H1 (cell line): ENCODE measurements at regions not wholly inside any gene's neighbourhood (a gene's known extent, or its start where the extent isn't known, plus 50 kb on each side); places are given as distances from the start of the nearest gene placed in this dataset.

Experiments
- CTCF ChIA-PET: fragments of 300-600 bp; sonication (Branson Sonifier 250); formaldehyde crosslinking; loops from one replicate; lab custom pipeline; 2021; ENCODE audit not compliant: partially characterized antibody; lab: Charles Lee
- POLR2A ChIA-PET: fragments of 300-600 bp; sonication (Branson Sonifier 250); formaldehyde crosslinking; loops from one replicate; lab custom pipeline; 2021; ENCODE audit warnings: inconsistent platforms; ENCODE audit not compliant: partially characterized antibody; lab: Charles Lee
- DNase-seq, 2 experiments: peaks; one replicate each; pipeline versions ENCODE4 v3.0.0 to v3.0.0-alpha.2; 2010 to 2022; ENCODE audit warnings: low spot score in 2 of 2, low read depth in 1 of 2, mixed read lengths in 1 of 2
- FAIRE-seq: peaks from 2 replicates; lab custom pipeline; 2011; peaks lifted over from hg19 to GRCh38; lab: Jason Lieb, UNC
- H2AFZ ChIP-seq: 2 replicates; pipeline ENCODE4 v1.8.1; 2012; ENCODE audit warnings: low read length, inconsistent platforms
- H2AK5ac ChIP-seq: 2 replicates; pipeline ENCODE4 v1.6.1; 2013; ENCODE audit warnings: low read depth, low read length
- H2BK120ac ChIP-seq: replicated peaks from 2 replicates; pipeline ENCODE3; 2013; ENCODE audit warnings: low read depth, low read length, inconsistent platforms
- H2BK12ac ChIP-seq: 2 replicates; pipeline ENCODE4 v1.6.1; 2013; ENCODE audit warnings: low read depth, low read length
- H2BK15ac ChIP-seq: 2 replicates; pipeline ENCODE4 v1.6.1; 2013; ENCODE audit warnings: low read length
- H2BK20ac ChIP-seq: 2 replicates; pipeline ENCODE4 v1.6.1; 2013; ENCODE audit warnings: low read length
- H2BK5ac ChIP-seq: 2 replicates; pipeline ENCODE4 v1.6.1; 2013; ENCODE audit warnings: low read depth, low read length
- H3K14ac ChIP-seq: 2 replicates; pipeline ENCODE4 v1.6.1; 2013; ENCODE audit warnings: inconsistent platforms; ENCODE audit not compliant: insufficient read length
- H3K18ac ChIP-seq: 2 replicates; pipeline ENCODE4 v1.6.1; 2013; ENCODE audit warnings: low read length; ENCODE audit errors: extremely low read depth
- H3K23ac ChIP-seq: 2 replicates; pipeline ENCODE4 v1.6.1; 2013; ENCODE audit warnings: inconsistent platforms; ENCODE audit not compliant: insufficient read length
- H3K23me2 ChIP-seq: 2 replicates; pipeline ENCODE4 v1.6.1; 2013; ENCODE audit warnings: low read depth, low read length
- H3K27ac ChIP-seq: 2 replicates; pipeline ENCODE4 v1.6.1; 2011; ENCODE audit warnings: low read depth, low read length, inconsistent platforms
- H3K27me3 ChIP-seq, 4 experiments: replicated peaks in 1 of 4; 1 replicate in 1 of 4; 2 replicates in 3 of 4; pipeline versions ENCODE4 v1.6.1 to v1.8.1; 2011 to 2013; ENCODE audit warnings: low read length in 3 of 4, mild to moderate bottlenecking in 3 of 4, inconsistent platforms in 2 of 4, mixed read lengths in 2 of 4, moderate library complexity in 1 of 4; ENCODE audit not compliant: control insufficient read depth in 3 of 4, insufficient read depth in 3 of 4; ENCODE audit errors: extremely low read depth in 1 of 4
- H3K36me3 ChIP-seq, 4 experiments: 2 replicates each; pipeline versions ENCODE4 v1.6.1 to v1.8.1; 2011 to 2013; ENCODE audit warnings: mild to moderate bottlenecking in 4 of 4, low read length in 3 of 4, moderate library complexity in 2 of 4, control low read depth in 1 of 4, inconsistent platforms in 1 of 4; ENCODE audit not compliant: insufficient read depth in 4 of 4, control insufficient read depth in 2 of 4
- H3K4ac ChIP-seq: replicated peaks from 2 replicates; pipeline ENCODE3; 2013; ENCODE audit warnings: low read length, low read depth, mixed read lengths, inconsistent platforms; ENCODE audit not compliant: insufficient read length
- H3K4me1 ChIP-seq, 4 experiments: replicated peaks in 1 of 4; 1 replicate in 1 of 4; 2 replicates in 3 of 4; pipeline versions ENCODE4 v1.6.1 to v1.8.1; 2011 to 2013; ENCODE audit warnings: low read length in 3 of 4, inconsistent platforms in 2 of 4, mixed read lengths in 1 of 4; ENCODE audit not compliant: insufficient read depth in 4 of 4, control insufficient read depth in 3 of 4
- H3K4me2 ChIP-seq, 2 experiments: 2 replicates each; pipeline versions ENCODE4 v1.6.1 to v1.8.1; 2011 to 2013; ENCODE audit warnings: low read depth in 2 of 2, low read length in 2 of 2, control low read depth in 1 of 2, inconsistent platforms in 1 of 2, mild to moderate bottlenecking in 1 of 2; ENCODE audit not compliant: insufficient read depth in 1 of 2
- H3K4me3 ChIP-seq, 4 experiments: fragments of 200-600, 300-600 bp in 1 of 4; sonication (generic), shearing (Covaris generic), sonication (Bioruptor Twin) in 1 of 4; 2 replicates each; pipeline versions ENCODE4 v1.5.1 to v1.8.1; 2011 to 2016; ENCODE audit warnings: low read length in 4 of 4, low read depth in 3 of 4, control low read depth in 2 of 4, inconsistent platforms in 2 of 4, mild to moderate bottlenecking in 2 of 4, mixed read lengths in 1 of 4, moderate library complexity in 1 of 4; ENCODE audit not compliant: insufficient read depth in 2 of 4; ENCODE audit errors: extremely low read depth in 1 of 4
- H3K56ac ChIP-seq: replicated peaks from 2 replicates; pipeline ENCODE3; 2013; ENCODE audit warnings: low read depth, mild to moderate bottlenecking, mixed read lengths, low read length, inconsistent platforms; ENCODE audit not compliant: insufficient read length
- H3K79me1 ChIP-seq: 2 replicates; pipeline ENCODE4 v1.6.1; 2013; ENCODE audit warnings: low read depth, low read length, control low read depth
- H3K79me2 ChIP-seq, 2 experiments: 2 replicates each; pipeline versions ENCODE4 v1.6.1 to v1.8.1; 2012 to 2013; ENCODE audit warnings: low read length in 2 of 2, mild to moderate bottlenecking in 2 of 2, inconsistent platforms in 1 of 2; ENCODE audit not compliant: insufficient read depth in 2 of 2, control insufficient read depth in 1 of 2
- H3K9ac ChIP-seq, 4 experiments: replicated peaks in 1 of 4; 1 replicate in 1 of 4; 2 replicates in 3 of 4; pipeline versions ENCODE4 v1.6.1 to v1.8.1; 2011 to 2013; ENCODE audit warnings: low read depth in 3 of 4, low read length in 3 of 4, control low read depth in 2 of 4, mild to moderate bottlenecking in 2 of 4, moderate library complexity in 2 of 4, inconsistent platforms in 1 of 4; ENCODE audit errors: extremely low read depth in 1 of 4
- H3K9me3 ChIP-seq, 2 experiments: 2 replicates each; pipeline versions ENCODE4 v1.6.1 to v1.8.1; 2012 to 2013; ENCODE audit warnings: mild to moderate bottlenecking in 2 of 2, moderate library complexity in 2 of 2, control low read depth in 1 of 2, inconsistent platforms in 1 of 2, low read depth in 1 of 2, low read length in 1 of 2, mixed read lengths in 1 of 2; ENCODE audit not compliant: insufficient read depth in 2 of 2
- H4K20me1 ChIP-seq, 2 experiments: replicated peaks in 1 of 2; 2 replicates each; pipeline versions ENCODE3 to v1.8.1; 2011 to 2013; ENCODE audit warnings: inconsistent platforms in 2 of 2, low read length in 2 of 2, mild to moderate bottlenecking in 1 of 2; ENCODE audit not compliant: insufficient read depth in 2 of 2, control insufficient read depth in 1 of 2
- H4K5ac ChIP-seq: 2 replicates; pipeline ENCODE4 v1.6.1; 2013; ENCODE audit warnings: low read length, low read depth, mixed read lengths, inconsistent platforms; ENCODE audit not compliant: insufficient read length
- H4K8ac ChIP-seq: 2 replicates; pipeline ENCODE4 v1.8.0; 2013; ENCODE audit warnings: mild to moderate bottlenecking, moderate library complexity, low read length, inconsistent platforms; ENCODE audit not compliant: insufficient read depth; ENCODE audit errors: extremely low read depth
- H4K91ac ChIP-seq: replicated peaks from 2 replicates; pipeline ENCODE3; 2013; ENCODE audit warnings: low read length, mixed read lengths, inconsistent platforms; ENCODE audit not compliant: insufficient read length
- ATF2 ChIP-seq: IDR thresholded peaks from 2 replicates; pipeline ENCODE4 v1.6.1; 2012; ENCODE audit warnings: low read length, inconsistent platforms
- E2F6 ChIP-seq: IDR thresholded peaks from 2 replicates; pipeline ENCODE4 v1.6.1; 2012; ENCODE audit warnings: inconsistent platforms
- EP300 ChIP-seq, 2 experiments: IDR thresholded peaks; 1 replicate in 1 of 2; 2 replicates in 1 of 2; pipeline ENCODE4 v1.6.1; 2011 to 2012; ENCODE audit warnings: low read depth in 2 of 2, low read length in 2 of 2, mild to moderate bottlenecking in 2 of 2, borderline replicate concordance in 1 of 2, inconsistent platforms in 1 of 2, moderate library complexity in 1 of 2
- MAFK ChIP-seq: IDR thresholded peaks from 2 replicates; pipeline ENCODE4 v1.6.1; 2012; ENCODE audit warnings: low read depth, mild to moderate bottlenecking, improper control_type of control experiment, low read length
- SUZ12 ChIP-seq: fragments of 200-600 bp; sonication (generic); IDR thresholded peaks from 2 replicates; pipeline ENCODE4 v1.6.1; 2012; ENCODE audit warnings: mild to moderate bottlenecking, inconsistent platforms, low read length, moderate library complexity, mixed read lengths
- TF ChIP-seq, protein P1 (sequence below): IDR thresholded peaks from 2 replicates; pipeline ENCODE4 v1.6.1; 2011; ENCODE audit warnings: low read depth, mild to moderate bottlenecking, low read length; ENCODE audit not compliant: insufficient read depth

- Histone ChIP-seq H3K4me1 (peaks cover 0 to 3% (median 0%) of the 10 kb centered on the region in 4 experiments; a peak in 1 of 7 replicates), H3K9me3 (0 out of 4 replicates have a peak, but pooled peaks cover 0 to 3% of the 10 kb centered on the region in 2 experiments), H2BK5ac (no peak overlapping the region), H3K23ac (no peak overlapping the region), H2BK20ac (no peak overlapping the region), H3K14ac (no peak overlapping the region), H3K79me1 (no peaks in the 10 kb centered on the region), H3K4me2 (peak overlapping the region in 1 of 2 experiments; percentile 38; a peak in 2 of 4 replicates), H2BK12ac (no peak overlapping the region), H2BK15ac (no peak overlapping the region), H2BK120ac (no peak overlapping the region), H4K8ac (no peak overlapping the region), H3K4me3 (peak overlapping the region in 1 of 4 experiments; percentile 33; a peak in 1 of 8 replicates), H3K27me3 (no peaks in the 10 kb centered on the region), H4K91ac (no peak overlapping the region), H3K79me2 (no peaks in the 10 kb centered on the region), H3K23me2 (no peaks in the 10 kb centered on the region), H3K27ac (no peak overlapping the region), H2AFZ (no peak overlapping the region), H3K4ac (no peak overlapping the region), H4K20me1 (no peaks in the 10 kb centered on the region), H3K56ac (no peak overlapping the region), H3K9ac (no peak overlapping the region), H2AK5ac (no peak overlapping the region), H3K18ac (no peak overlapping the region), H3K36me3 (no peaks in the 10 kb centered on the region), H4K5ac (no peak overlapping the region)
- DNase-seq (peak in 1 of 2 experiments; percentile 3), FAIRE-seq (no peak)
- CTCF ChIA-PET: no interaction called here
- POLR2A ChIA-PET: no interaction called here
- peak; percentile 89 for TF ChIP-seq ATF2
- peak; percentile 70 for TF ChIP-seq MAFK
- no peak for TF ChIP-seq SUZ12
- TF ChIP-seq, protein P1, sequence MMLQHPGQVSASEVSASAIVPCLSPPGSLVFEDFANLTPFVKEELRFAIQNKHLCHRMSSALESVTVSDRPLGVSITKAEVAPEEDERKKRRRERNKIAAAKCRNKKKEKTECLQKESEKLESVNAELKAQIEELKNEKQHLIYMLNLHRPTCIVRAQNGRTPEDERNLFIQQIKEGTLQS: no peak
- TF ChIP-seq E2F6: no peak
- TF ChIP-seq EP300 (IDR thresholded peaks at IDR 0.05; ENCODE audit: borderline replicate concordance in 1 of 2, low read depth in 2 of 2, low read length in 2 of 2): 0 out of 3 replicates have a peak, but pooled peaks of 1 of the 2 experiments have one; percentile 65
Observed at GRCh38 chr4:130722361-130722760, 1626.4 kb downstream of the C4orf33 start.
